HG02623 (cell line): ENCODE measurements at regions not wholly inside any gene's neighbourhood (a gene's known extent, or its start where the extent isn't known, plus 50 kb on each side); places are given as distances from the start of the nearest gene placed in this dataset.
"Not testable (repeated sequence)": the region's sequence is repeated elsewhere in the genome, so short reads cannot be mapped to it uniquely, and the experiment has no call there.

Source experiments
- ATAC-seq: cut with Tn5 transposase; IDR thresholded peaks from one replicate; pipeline ENCODE4 v1.9.1; 2021; ENCODE audit warnings: moderate library complexity; ENCODE audit not compliant: unreplicated experiment

GRCh38 chr2:16034975-16035746 is 94.8 kb downstream of the MYCN start:
- ATAC-seq = no peak

- ATAC-seq = no peak
These were observed 94.0 kb downstream of the MYCN start for GRCh38 chr2:16034151-16034974.

- ATAC-seq = no peak
These were observed 92.6 kb downstream of the MYCN start for GRCh38 chr2:16033032-16033293.

- no peak for ATAC-seq
These were observed 92.1 kb downstream of the MYCN start for GRCh38 chr2:16032282-16033031.

GRCh38 chr2:16031848-16032159 is 91.5 kb downstream of the MYCN start:
- no peak for ATAC-seq

GRCh38 chr2:16031058-16031847 is 90.9 kb downstream of the MYCN start:
- no peak for ATAC-seq

GRCh38 chr2:16030206-16031057 is 90.1 kb downstream of the MYCN start:
- no peak for ATAC-seq

GRCh38 chr2:16028644-16029043 is 88.3 kb downstream of the MYCN start:
- ATAC-seq = no peak

GRCh38 chr2:16026816-16027501 is 86.6 kb downstream of the MYCN start:
- ATAC-seq = no peak

GRCh38 chr2:16025876-16026640 is 85.7 kb downstream of the MYCN start:
- no peak for ATAC-seq

- ATAC-seq = no peak
These were observed 85.0 kb downstream of the MYCN start for GRCh38 chr2:16025211-16025875.

GRCh38 chr2:16024628-16025027 is 84.3 kb downstream of the MYCN start:
- not testable (repeated sequence) for ATAC-seq

- no peak for ATAC-seq
These were observed 83.4 kb downstream of the MYCN start for GRCh38 chr2:16023506-16024360.

GRCh38 chr2:16022548-16023240 is 82.3 kb downstream of the MYCN start:
- no peak for ATAC-seq

- ATAC-seq = no peak
These were observed 81.4 kb downstream of the MYCN start for GRCh38 chr2:16021611-16022363.

GRCh38 chr2:16020389-16021008 is 80.1 kb downstream of the MYCN start:
- no peak for ATAC-seq
